Kidney (tissue), 13 donors: ENCODE measurements at regions not wholly inside any gene's neighbourhood (a gene's known extent, or its start where the extent isn't known, plus 50 kb on each side); places are given as distances from the start of the nearest gene placed in this dataset.

Experiments
- DNase-seq, 5 donors: peaks; one replicate each; pipeline ENCODE4 v3.0.0-alpha.2; 2013 to 2020
- FAIRE-seq: peaks from 2 replicates; lab custom pipeline; 2012; peaks lifted over from hg19 to GRCh38; lab: Jason Lieb, UNC
- H3K27ac ChIP-seq, 2 donors: one replicate each; pipeline ENCODE4 v1.7.0; 2013; ENCODE audit warnings: low read depth in 2 of 2, low read length in 2 of 2, inconsistent platforms in 1 of 2
- H3K27me3 ChIP-seq: one replicate; pipeline ENCODE4 v1.7.1; 2013; ENCODE audit warnings: low read length, inconsistent platforms; ENCODE audit not compliant: control insufficient read depth, insufficient read depth
- H3K36me3 ChIP-seq, 3 donors: one replicate each; pipeline versions ENCODE4 v1.7.0 to v1.7.1; 2013; ENCODE audit warnings: low read length in 3 of 3, control low read depth in 1 of 3, inconsistent platforms in 1 of 3; ENCODE audit not compliant: insufficient read depth in 3 of 3, control insufficient read depth in 2 of 3
- H3K4me1 ChIP-seq, 3 donors: one replicate each; pipeline versions ENCODE4 v1.7.0 to v1.7.1; 2013; ENCODE audit warnings: low read length in 3 of 3, inconsistent platforms in 1 of 3, low read depth in 1 of 3; ENCODE audit not compliant: control insufficient read depth in 2 of 3, insufficient read depth in 2 of 3
- H3K4me3 ChIP-seq, 3 donors: one replicate each; pipeline versions ENCODE4 v1.7.0 to v1.8.1; 2013; ENCODE audit warnings: low read length in 3 of 3, control low read depth in 1 of 3, inconsistent platforms in 1 of 3
- H3K9ac ChIP-seq, 3 donors: one replicate each; pipeline versions ENCODE4 v1.7.0 to v1.7.1; 2013; ENCODE audit warnings: low read length in 3 of 3, control low read depth in 1 of 3, inconsistent platforms in 1 of 3
- H3K9me3 ChIP-seq, 3 donors: one replicate each; pipeline versions ENCODE4 v1.7.0 to v1.7.1; 2013; ENCODE audit warnings: low read length in 3 of 3, control low read depth in 1 of 3, inconsistent platforms in 1 of 3; ENCODE audit not compliant: control insufficient read depth in 2 of 3, insufficient read depth in 1 of 3
- intact Hi-C: fragments of 100-400 bp; cut with DNase I; formaldehyde crosslinking; loops from one replicate; pipeline ENCODE4 v1.11.1; 2022
- TF ChIP-seq, protein P1 (sequence below): IDR thresholded peaks from 3 replicates; pipeline ENCODE4 v1.5.1; 2012; ENCODE audit warnings: mild to moderate bottlenecking, moderate library complexity, borderline replicate concordance; ENCODE audit not compliant: insufficient read depth; ENCODE audit errors: extremely low read depth
- donor health status: control.
- donor health status: control.
- donor health status: control.
- donor health status: control.
- donor health status: control.
- donor health status: DM: yes; HTN: yes; CAD: no.
- donor health status: Normal renal cell carcinoma (clear cell type).

DNA sequence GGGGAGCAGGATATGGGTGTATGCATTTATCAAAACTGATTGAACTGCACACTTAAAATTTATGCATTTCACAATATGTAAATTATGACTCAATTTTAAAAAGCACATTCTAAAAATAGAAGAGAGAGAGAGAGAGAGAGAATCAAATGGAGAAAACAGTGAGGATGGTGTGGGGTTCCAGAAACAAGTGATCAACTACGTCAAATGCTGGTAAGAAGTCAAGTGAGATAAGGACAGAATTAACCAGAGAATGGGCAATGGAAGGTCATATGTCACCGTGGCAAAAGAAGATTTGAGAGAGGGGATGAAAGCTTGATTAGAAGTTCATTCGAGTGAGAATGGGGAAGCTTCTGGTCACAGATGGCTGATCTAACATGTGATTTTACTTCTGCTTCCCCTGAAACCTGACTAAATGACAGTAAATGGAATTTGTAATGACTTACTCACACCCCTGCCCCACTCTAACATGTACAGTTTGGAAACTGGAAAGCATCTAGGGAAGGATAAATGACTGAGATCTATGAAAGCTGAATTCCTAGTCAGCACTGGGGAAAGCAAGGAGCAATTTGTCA lies 276.5 kb upstream of the AMIGO2 start:
- FAIRE-seq, result no peak
- Histone ChIP-seq H3K9ac (no peak overlapping the region), H3K27me3 (no peaks in the 10 kb centered on the region), H3K9me3 (no peaks in the 10 kb centered on the region), H3K4me3 (no peak overlapping the region), H3K4me1 (no peaks in the 10 kb centered on the region), H3K36me3 (no peaks in the 10 kb centered on the region), H3K27ac (no peak overlapping the region)
- intact Hi-C loops, result no loop called here
- peak in 2 of 5 donors; percentile 29 to 30 for DNase-seq
- TF ChIP-seq, protein P1, sequence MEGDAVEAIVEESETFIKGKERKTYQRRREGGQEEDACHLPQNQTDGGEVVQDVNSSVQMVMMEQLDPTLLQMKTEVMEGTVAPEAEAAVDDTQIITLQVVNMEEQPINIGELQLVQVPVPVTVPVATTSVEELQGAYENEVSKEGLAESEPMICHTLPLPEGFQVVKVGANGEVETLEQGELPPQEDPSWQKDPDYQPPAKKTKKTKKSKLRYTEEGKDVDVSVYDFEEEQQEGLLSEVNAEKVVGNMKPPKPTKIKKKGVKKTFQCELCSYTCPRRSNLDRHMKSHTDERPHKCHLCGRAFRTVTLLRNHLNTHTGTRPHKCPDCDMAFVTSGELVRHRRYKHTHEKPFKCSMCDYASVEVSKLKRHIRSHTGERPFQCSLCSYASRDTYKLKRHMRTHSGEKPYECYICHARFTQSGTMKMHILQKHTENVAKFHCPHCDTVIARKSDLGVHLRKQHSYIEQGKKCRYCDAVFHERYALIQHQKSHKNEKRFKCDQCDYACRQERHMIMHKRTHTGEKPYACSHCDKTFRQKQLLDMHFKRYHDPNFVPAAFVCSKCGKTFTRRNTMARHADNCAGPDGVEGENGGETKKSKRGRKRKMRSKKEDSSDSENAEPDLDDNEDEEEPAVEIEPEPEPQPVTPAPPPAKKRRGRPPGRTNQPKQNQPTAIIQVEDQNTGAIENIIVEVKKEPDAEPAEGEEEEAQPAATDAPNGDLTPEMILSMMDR, result no peak

GRCh38 chr12:47353508-47353907 lies 273.7 kb upstream of the AMIGO2 start:
- no peaks in the 10 kb centered on the region for H3K36me3 ChIP-seq
- H3K9me3 ChIP-seq, result no peaks in the 10 kb centered on the region
- no peaks in the 10 kb centered on the region for H3K27me3 ChIP-seq
- no peak for FAIRE-seq
- DNase-seq, result no peak
- no peak overlapping the region for H3K9ac ChIP-seq
- H3K4me3 ChIP-seq, result no peak overlapping the region
- H3K4me1 ChIP-seq, result no peaks in the 10 kb centered on the region
- intact Hi-C loops, result no loop called here
- no peak overlapping the region for H3K27ac ChIP-seq
- TF ChIP-seq, protein P1, result no peak

GRCh38 chr12:47352067-47352466 lies 272.3 kb upstream of the AMIGO2 start:
- H3K27me3 ChIP-seq, result no peaks in the 10 kb centered on the region
- H3K36me3 ChIP-seq, result no peaks in the 10 kb centered on the region
- no peaks in the 10 kb centered on the region for H3K9me3 ChIP-seq
- TF ChIP-seq, protein P1, result no peak
- H3K9ac ChIP-seq, result no peak overlapping the region
- H3K4me1 ChIP-seq, result no peaks in the 10 kb centered on the region
- DNase-seq (no peak), FAIRE-seq (no peak)
- no peak overlapping the region for H3K4me3 ChIP-seq
- intact Hi-C loops, result no loop called here
- no peak overlapping the region for H3K27ac ChIP-seq

- H3K4me1 ChIP-seq, result no peaks in the 10 kb centered on the region
- no peak overlapping the region for H3K9ac ChIP-seq
- intact Hi-C loops, result no loop called here
- no peak overlapping the region for H3K4me3 ChIP-seq
- no peaks in the 10 kb centered on the region for H3K27me3 ChIP-seq
- FAIRE-seq, result no peak
- no peak for DNase-seq
- no peaks in the 10 kb centered on the region for H3K36me3 ChIP-seq
- no peaks in the 10 kb centered on the region for H3K9me3 ChIP-seq
- H3K27ac ChIP-seq, result no peak overlapping the region
- TF ChIP-seq, protein P1, result no peak
Observed at GRCh38 chr12:47351526-47351925, 271.8 kb upstream of the AMIGO2 start.
